Lower lobe of right lung (tissue), 2 donors: ENCODE measurements at regions not wholly inside any gene's neighbourhood (a gene's known extent, or its start where the extent isn't known, plus 50 kb on each side); places are given as distances from the start of the nearest gene placed in this dataset.
"Not testable (repeated sequence)": the region's sequence is repeated elsewhere in the genome, so short reads cannot be mapped to it uniquely, and the experiment has no call there.

Experiments
- ATAC-seq, 2 donors: fragments of 200-7000 bp; cut with Tn5 transposase; one replicate each; pipeline ENCODE4 v1.9.1; 2020 to 2022; ENCODE audit warnings: mild to moderate bottlenecking in 2 of 2, moderate library complexity in 2 of 2
- DNase-seq: peaks from one replicate; pipeline ENCODE4 v3.0.0-alpha.2; 2020
- H3K27ac ChIP-seq: fragments of 200-600 bp; one replicate; pipeline ENCODE4 v1.8.0; 2022
- H3K27me3 ChIP-seq: fragments of 200-600 bp; one replicate; pipeline ENCODE4 v1.8.0; 2022; ENCODE audit warnings: low read depth
- H3K36me3 ChIP-seq: fragments of 200-600 bp; one replicate; pipeline ENCODE4 v1.8.0; 2022; ENCODE audit warnings: mild to moderate bottlenecking
- H3K4me1 ChIP-seq: fragments of 200-600 bp; one replicate; pipeline ENCODE4 v1.8.0; 2022
- H3K4me3 ChIP-seq: fragments of 200-600 bp; one replicate; pipeline ENCODE4 v1.8.0; 2022; ENCODE audit warnings: mild to moderate bottlenecking
- H3K9me3 ChIP-seq: fragments of 200-600 bp; one replicate; pipeline ENCODE4 v1.8.0; 2022
- intact Hi-C: fragments of 100-400 bp; cut with DNase I; formaldehyde crosslinking; loops from one replicate; pipeline ENCODE4 v1.11.0; 2022
- TF ChIP-seq, protein P1 (sequence below): fragments of 200-600 bp; IDR thresholded peaks from one replicate; pipeline ENCODE4 v1.8.0; 2022; ENCODE audit warnings: antibody characterized with exemption, mild to moderate bottlenecking
- donor health status: DM: no; HTN: yes; CAD: no; lungs with severe emphysema.

DNA sequence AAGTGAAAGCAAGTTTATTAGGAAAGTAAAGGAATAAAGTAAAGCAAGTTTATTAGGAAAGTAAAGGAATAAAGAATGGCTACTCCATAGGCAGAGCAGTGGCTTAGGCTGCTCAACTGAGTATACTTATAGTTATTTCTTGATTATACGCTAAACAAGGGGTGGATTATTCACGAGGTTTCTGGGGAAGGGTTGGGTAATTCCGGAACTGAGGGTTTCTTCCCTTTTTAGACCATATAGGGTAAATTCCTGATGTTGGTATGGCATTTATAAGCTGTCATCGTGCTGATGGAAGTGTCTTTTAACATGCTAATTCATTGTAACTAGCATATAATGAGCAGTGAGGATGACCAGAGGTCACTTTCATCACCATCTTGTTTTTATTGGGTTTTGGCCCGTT, 194.3 kb downstream of the DLEU7 start:
- Histone ChIP-seq H3K27me3 (no peaks in the 10 kb centered on the region), H3K4me3 (no peak overlapping the region), H3K4me1 (no peaks in the 10 kb centered on the region), H3K27ac (no peak overlapping the region), H3K36me3 (no peaks in the 10 kb centered on the region), H3K9me3 (no peaks in the 10 kb centered on the region)
- no peak for DNase-seq
- ATAC-seq, result no peak
- intact Hi-C loops, result no loop called here
- TF ChIP-seq, protein P1, sequence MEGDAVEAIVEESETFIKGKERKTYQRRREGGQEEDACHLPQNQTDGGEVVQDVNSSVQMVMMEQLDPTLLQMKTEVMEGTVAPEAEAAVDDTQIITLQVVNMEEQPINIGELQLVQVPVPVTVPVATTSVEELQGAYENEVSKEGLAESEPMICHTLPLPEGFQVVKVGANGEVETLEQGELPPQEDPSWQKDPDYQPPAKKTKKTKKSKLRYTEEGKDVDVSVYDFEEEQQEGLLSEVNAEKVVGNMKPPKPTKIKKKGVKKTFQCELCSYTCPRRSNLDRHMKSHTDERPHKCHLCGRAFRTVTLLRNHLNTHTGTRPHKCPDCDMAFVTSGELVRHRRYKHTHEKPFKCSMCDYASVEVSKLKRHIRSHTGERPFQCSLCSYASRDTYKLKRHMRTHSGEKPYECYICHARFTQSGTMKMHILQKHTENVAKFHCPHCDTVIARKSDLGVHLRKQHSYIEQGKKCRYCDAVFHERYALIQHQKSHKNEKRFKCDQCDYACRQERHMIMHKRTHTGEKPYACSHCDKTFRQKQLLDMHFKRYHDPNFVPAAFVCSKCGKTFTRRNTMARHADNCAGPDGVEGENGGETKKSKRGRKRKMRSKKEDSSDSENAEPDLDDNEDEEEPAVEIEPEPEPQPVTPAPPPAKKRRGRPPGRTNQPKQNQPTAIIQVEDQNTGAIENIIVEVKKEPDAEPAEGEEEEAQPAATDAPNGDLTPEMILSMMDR, result no peak

DNA sequence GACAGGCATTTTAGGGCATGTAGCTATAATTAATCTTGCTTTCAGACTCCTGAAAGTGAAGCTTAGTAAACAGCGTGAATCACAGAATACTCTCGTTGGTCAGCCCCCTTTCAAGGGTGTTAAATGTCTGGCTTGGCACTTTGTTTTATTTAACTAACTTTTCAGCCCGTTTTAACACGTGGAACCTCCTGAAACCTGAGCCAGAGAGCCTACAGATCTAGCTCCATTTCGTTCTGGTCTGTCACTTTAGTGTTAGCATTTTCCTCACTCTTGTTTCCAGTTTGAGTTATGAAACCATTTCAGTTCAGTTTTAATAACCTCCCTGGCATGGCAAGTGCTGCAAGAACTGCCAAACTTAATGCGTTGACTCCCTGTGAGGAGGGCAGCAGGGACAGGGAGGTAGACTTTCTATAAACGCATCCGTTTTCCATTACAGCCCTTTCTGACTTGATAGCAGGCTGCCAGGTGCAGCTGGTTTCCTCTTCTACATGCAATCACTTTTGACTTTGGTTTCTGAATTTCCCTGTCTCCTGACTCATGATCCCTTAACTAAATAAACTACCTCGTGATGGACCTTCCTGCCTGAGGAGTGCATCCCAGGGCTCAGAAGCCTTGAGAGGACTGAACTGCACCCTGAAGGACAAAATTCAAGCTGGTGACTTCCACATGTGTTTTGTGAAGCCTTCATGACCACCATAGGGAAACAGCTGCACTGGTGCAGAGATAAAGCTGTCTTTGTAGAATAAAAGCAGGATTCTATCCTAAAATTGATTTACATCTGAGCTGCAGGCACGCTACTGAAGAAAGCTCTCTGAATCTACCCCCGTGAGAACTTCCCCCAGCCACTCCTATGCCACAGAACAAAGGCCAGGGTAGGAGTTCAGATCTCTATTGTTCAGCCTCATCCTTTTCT, 192.6 kb downstream of the DLEU7 start:
- no peak for ATAC-seq
- TF ChIP-seq, protein P1, result no peak
- Histone ChIP-seq H3K27me3 (no peaks in the 10 kb centered on the region), H3K27ac (no peak overlapping the region), H3K9me3 (no peaks in the 10 kb centered on the region), H3K4me1 (no peaks in the 10 kb centered on the region), H3K4me3 (no peak overlapping the region), H3K36me3 (no peaks in the 10 kb centered on the region)
- intact Hi-C loops, result no loop called here
- DNase-seq, result no peak

DNA sequence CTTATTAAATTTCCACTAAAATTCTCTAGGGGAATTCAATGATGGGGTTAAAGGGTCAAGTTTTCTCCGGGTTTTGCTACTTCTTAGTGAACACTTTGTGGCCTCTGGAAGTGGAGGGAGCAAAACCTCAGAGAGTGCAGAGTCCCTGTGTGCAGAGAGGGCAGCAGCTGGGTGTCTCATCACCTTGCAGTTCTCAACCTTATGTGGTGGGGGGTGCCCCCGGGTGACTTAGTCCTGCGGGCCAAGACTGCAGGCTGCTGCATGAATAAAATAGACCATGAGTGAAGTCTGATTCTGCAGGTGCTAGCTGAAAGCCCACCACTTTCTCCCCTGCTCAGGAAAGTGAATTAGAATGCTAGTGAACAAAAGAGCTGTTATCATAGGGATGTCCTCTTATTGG, 191.6 kb downstream of the DLEU7 start:
- no peak overlapping the region for H3K4me3 ChIP-seq
- TF ChIP-seq, protein P1, result no peak

DNA sequence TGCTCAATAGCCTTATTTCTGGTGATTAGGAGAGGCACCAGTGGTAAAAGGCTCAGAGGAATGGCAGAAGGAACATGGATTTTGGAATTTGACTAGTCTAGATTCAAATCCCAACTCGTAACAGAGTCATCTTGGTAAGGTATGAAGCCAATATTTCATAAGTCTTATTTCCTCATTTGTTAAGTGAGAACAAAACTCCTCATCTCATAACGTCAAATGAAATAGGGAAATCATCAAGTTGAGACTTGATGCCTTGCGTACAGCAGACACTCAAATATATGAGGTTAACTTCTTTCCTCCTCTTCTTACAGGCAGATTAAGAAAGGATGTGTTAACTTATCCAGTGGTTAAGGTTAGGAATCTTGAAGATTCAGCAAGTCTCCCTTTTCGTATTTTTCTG, 189.2 kb downstream of the DLEU7 start:
- TF ChIP-seq, protein P1, result no peak
- ATAC-seq (no peak), DNase-seq (no peak)
- Histone ChIP-seq H3K36me3 (no peaks in the 10 kb centered on the region), H3K27me3 (no peaks in the 10 kb centered on the region), H3K4me3 (no peak overlapping the region), H3K27ac (no peak overlapping the region), H3K4me1 (no peaks in the 10 kb centered on the region), H3K9me3 (no peaks in the 10 kb centered on the region)
- intact Hi-C loops, result no loop called here

More for the DNA sequence above, 191.6 kb downstream of the DLEU7 start:
- no peaks in the 10 kb centered on the region for H3K27me3 ChIP-seq
- ATAC-seq (no peak), DNase-seq (no peak)
- H3K27ac ChIP-seq, result no peak overlapping the region
- H3K9me3 ChIP-seq, result no peaks in the 10 kb centered on the region
- intact Hi-C loops, result no loop called here
- H3K4me1 ChIP-seq, result no peaks in the 10 kb centered on the region
- H3K36me3 ChIP-seq, result no peaks in the 10 kb centered on the region

DNA sequence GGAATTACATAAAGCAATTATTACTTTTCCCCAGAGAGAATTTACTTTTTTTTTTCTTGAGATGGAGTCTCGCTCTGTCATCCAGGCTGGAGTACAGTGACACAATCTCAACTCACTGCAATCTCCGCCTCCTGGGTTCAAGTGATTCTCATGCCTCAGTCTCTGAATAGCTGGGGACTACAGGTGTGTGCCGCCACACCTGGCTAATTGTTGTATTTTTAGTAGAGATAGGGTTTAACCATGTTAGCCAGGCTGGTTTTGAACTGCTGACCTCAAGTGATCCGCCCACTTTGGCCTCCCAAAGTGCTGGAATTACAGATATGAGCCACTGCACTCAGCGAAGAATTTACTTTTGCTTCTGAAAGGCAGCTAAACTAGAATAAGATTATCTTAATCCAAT, 181.6 kb downstream of the DLEU7 start:
- H3K4me1 ChIP-seq, H3K27ac ChIP-seq, ATAC-seq, H3K9me3 ChIP-seq, H3K36me3 ChIP-seq, H3K27me3 ChIP-seq, DNase-seq, H3K4me3 ChIP-seq, intact Hi-C loops: not testable (repeated sequence)

DNA sequence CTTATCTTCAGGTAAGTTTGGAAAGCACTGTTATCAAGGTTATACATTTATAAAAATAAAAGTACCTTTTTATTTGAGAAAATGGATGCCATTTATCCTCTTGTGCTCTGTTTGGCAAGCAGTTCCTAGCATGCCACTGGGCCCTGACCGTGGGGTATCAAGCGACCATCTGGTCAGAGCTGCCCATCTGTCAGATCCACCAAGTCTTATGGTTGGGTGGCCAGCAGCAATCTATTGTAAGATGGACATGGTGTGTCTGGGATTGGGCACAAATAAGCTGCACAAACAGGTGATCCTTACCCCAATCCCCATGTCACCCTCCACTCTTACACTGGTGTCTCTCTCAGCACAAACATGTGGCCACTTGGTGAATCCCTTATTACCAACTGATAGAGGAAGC, 178.5 kb downstream of the DLEU7 start:
- Histone ChIP-seq H3K27ac (no peak overlapping the region), H3K4me3 (no peak overlapping the region), H3K36me3 (no peaks in the 10 kb centered on the region), H3K27me3 (no peaks in the 10 kb centered on the region), H3K4me1 (no peaks in the 10 kb centered on the region), H3K9me3 (no peaks in the 10 kb centered on the region)
- TF ChIP-seq, protein P1, result no peak
- intact Hi-C loops, result no loop called here
- ATAC-seq (no peak), DNase-seq (no peak)
